Mesenchymal stem cell (in vitro differentiated cells and primary cell): ENCODE measurements at regions not wholly inside any gene's neighbourhood (a gene's known extent, or its start where the extent isn't known, plus 50 kb on each side); places are given as distances from the start of the nearest gene placed in this dataset.
A peak's percentile ranks its signal among the peaks of the same experiment; 100 is the strongest.

Experiments
- DNase-seq: peaks from one replicate; pipeline ENCODE4 v3.0.0-alpha.2; 2013
- H2AFZ ChIP-seq: one replicate; pipeline ENCODE4 v1.6.1; 2013; ENCODE audit warnings: low read depth, mild to moderate bottlenecking, control low read depth, inconsistent platforms, low read length, moderate library complexity
- H2AK5ac ChIP-seq: 2 replicates; pipeline ENCODE4 v1.6.1; 2013; ENCODE audit warnings: low read length, moderate library complexity, mild to moderate bottlenecking, inconsistent platforms; ENCODE audit not compliant: severe bottlenecking
- H2BK120ac ChIP-seq: one replicate; pipeline ENCODE4 v1.6.1; 2013; ENCODE audit warnings: low read depth, mild to moderate bottlenecking, inconsistent platforms, low read length, moderate library complexity
- H2BK12ac ChIP-seq, 2 experiments: one replicate each; pipeline ENCODE4 v1.6.1; 2013; ENCODE audit warnings: inconsistent platforms in 2 of 2, low read length in 2 of 2, mild to moderate bottlenecking in 2 of 2, moderate library complexity in 2 of 2, control low read depth in 1 of 2
- H2BK15ac ChIP-seq: one replicate; pipeline ENCODE4 v1.6.1; 2013; ENCODE audit warnings: mild to moderate bottlenecking, low read depth, inconsistent platforms; ENCODE audit not compliant: poor library complexity, severe bottlenecking
- H2BK5ac ChIP-seq: 2 replicates; pipeline ENCODE4 v1.6.1; 2013; ENCODE audit warnings: low read depth, mild to moderate bottlenecking, low read length, control low read depth, inconsistent platforms; ENCODE audit not compliant: poor library complexity, severe bottlenecking
- H3K14ac ChIP-seq, 2 experiments: one replicate each; pipeline ENCODE4 v1.6.1; 2013; ENCODE audit warnings: inconsistent platforms in 2 of 2, low read length in 2 of 2, control low read depth in 1 of 2, mild to moderate bottlenecking in 1 of 2, moderate library complexity in 1 of 2
- H3K18ac ChIP-seq, 2 experiments: one replicate each; pipeline ENCODE4 v1.6.1; 2013; ENCODE audit warnings: inconsistent platforms in 2 of 2, low read length in 2 of 2, control low read depth in 1 of 2, low read depth in 1 of 2, mild to moderate bottlenecking in 1 of 2
- H3K23ac ChIP-seq, 2 experiments: one replicate each; pipeline ENCODE4 v1.6.1; 2013; ENCODE audit warnings: inconsistent platforms in 2 of 2, low read length in 2 of 2, mild to moderate bottlenecking in 2 of 2, moderate library complexity in 2 of 2, control low read depth in 1 of 2
- H3K27ac ChIP-seq: 2 replicates; pipeline ENCODE4 v1.5.1; 2013; ENCODE audit warnings: mild to moderate bottlenecking, moderate library complexity, low read length, control low read depth, inconsistent platforms; ENCODE audit not compliant: poor library complexity, severe bottlenecking
- H3K27me3 ChIP-seq, 2 experiments: 2 replicates each; pipeline versions ENCODE4 v1.6.1 to v1.7.0; 2013; ENCODE audit warnings: low read length in 2 of 2, mild to moderate bottlenecking in 2 of 2, moderate library complexity in 2 of 2, control low read depth in 1 of 2, inconsistent platforms in 1 of 2; ENCODE audit not compliant: control insufficient read depth in 1 of 2, insufficient read depth in 1 of 2
- H3K36me3 ChIP-seq, 2 experiments: 2 replicates each; pipeline versions ENCODE4 v1.6.1 to v1.7.0; 2013; ENCODE audit warnings: low read length in 2 of 2, control low read depth in 1 of 2, inconsistent platforms in 1 of 2, low read depth in 1 of 2, mild to moderate bottlenecking in 1 of 2; ENCODE audit not compliant: insufficient read depth in 2 of 2, control insufficient read depth in 1 of 2
- H3K4ac ChIP-seq, 2 experiments: one replicate each; pipeline ENCODE4 v1.6.1; 2013; ENCODE audit warnings: inconsistent platforms in 2 of 2, low read length in 2 of 2, mild to moderate bottlenecking in 2 of 2, moderate library complexity in 2 of 2, control low read depth in 1 of 2, low read depth in 1 of 2
- H3K4me1 ChIP-seq: 2 replicates; pipeline ENCODE4 v1.6.1; 2013; ENCODE audit warnings: low read depth, low read length, control low read depth; ENCODE audit not compliant: control insufficient read depth, insufficient read depth
- H3K4me2 ChIP-seq: 2 replicates; pipeline ENCODE4 v1.6.1; 2013; ENCODE audit warnings: low read length, mild to moderate bottlenecking, inconsistent platforms; ENCODE audit not compliant: poor library complexity, severe bottlenecking
- H3K4me3 ChIP-seq, 2 experiments: 2 replicates each; pipeline versions ENCODE4 v1.5.1 to v1.7.0; 2013; ENCODE audit warnings: low read length in 2 of 2, mild to moderate bottlenecking in 2 of 2, control low read depth in 1 of 2, low read depth in 1 of 2; ENCODE audit not compliant: insufficient read depth in 1 of 2
- H3K79me1 ChIP-seq: replicated peaks from 2 replicates; pipeline ENCODE4 v1.6.1; 2013; ENCODE audit warnings: mild to moderate bottlenecking, control low read depth, low read length, inconsistent platforms; ENCODE audit not compliant: poor library complexity, severe bottlenecking
- H3K9ac ChIP-seq: 2 replicates; pipeline ENCODE4 v1.7.0; 2013; ENCODE audit warnings: mild to moderate bottlenecking, low read length, moderate library complexity
- H3K9me3 ChIP-seq: 2 replicates; pipeline ENCODE4 v1.7.0; 2013; ENCODE audit warnings: mild to moderate bottlenecking, low read length; ENCODE audit not compliant: control insufficient read depth
- H4K8ac ChIP-seq: one replicate; pipeline ENCODE4 v1.6.1; 2013; ENCODE audit warnings: inconsistent platforms, mild to moderate bottlenecking, low read length, moderate library complexity
- H4K91ac ChIP-seq: one replicate; pipeline ENCODE4 v1.6.1; 2013; ENCODE audit warnings: mild to moderate bottlenecking, low read length, inconsistent platforms
- WGBS: methylation state at CpG from one replicate; pipeline ENCODE4 v1.1.7; 2013; ENCODE audit warnings: mixed read lengths; 5-methylcytosine and 5-hydroxymethylcytosine counted together

DNA sequence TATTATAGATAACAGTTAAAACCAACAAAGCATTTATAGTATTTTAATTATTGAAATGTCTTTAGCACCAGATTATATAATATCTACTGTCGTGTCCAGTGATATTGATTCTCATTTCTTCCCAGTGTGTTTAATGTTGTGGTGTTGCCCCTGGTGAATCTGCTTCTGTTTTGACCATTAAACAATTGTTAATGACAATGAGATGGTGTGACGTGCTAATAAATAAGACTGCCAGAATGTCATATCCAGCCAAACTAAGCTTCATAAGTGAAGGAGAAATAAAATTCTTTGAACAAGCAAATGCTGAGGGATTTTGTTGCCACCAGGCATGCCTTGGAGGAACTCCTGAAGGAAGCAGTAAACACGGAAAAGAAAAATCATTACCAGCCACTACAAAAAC is 480.0 kb upstream of the ROBO1 start:
- DNase-seq = no peak

DNA sequence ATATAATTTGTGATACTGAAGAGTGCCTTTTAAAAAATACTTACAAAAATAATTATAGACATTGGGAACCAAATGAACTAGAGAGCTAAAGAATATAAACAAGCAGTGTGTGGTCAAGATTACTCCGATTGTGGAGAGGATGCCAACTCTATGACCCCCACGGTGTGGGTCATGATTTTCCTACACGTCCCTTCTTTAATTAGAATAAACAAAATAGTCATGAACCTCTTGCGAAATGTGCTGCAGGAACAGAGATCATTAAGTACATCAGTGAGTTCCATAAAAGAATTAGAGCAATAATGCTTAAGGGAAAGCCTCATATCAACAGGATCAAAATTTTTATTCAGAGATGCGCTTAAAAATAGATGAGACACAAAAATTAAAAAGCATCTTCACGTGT is 476.6 kb upstream of the ROBO1 start:
- no peak overlapping the region for H3K18ac ChIP-seq
- no peak overlapping the region for H3K23ac ChIP-seq
- no peak overlapping the region for H3K4me2 ChIP-seq
- H4K8ac ChIP-seq = no peak overlapping the region
- H3K4me1 ChIP-seq = no peaks in the 10 kb centered on the region
- no peak overlapping the region for H4K91ac ChIP-seq
- H3K27ac ChIP-seq = no peak overlapping the region
- H2AFZ ChIP-seq = no peak overlapping the region
- WGBS = 25% methylated on average over 4 of the region's 6 CpGs
- no peak overlapping the region for H2BK5ac ChIP-seq
- peak; percentile 69 for DNase-seq
- H2BK120ac ChIP-seq = no peak overlapping the region
- no peak overlapping the region for H3K14ac ChIP-seq
- no peak overlapping the region for H3K4ac ChIP-seq
- no peak overlapping the region for H3K9ac ChIP-seq
- H2BK15ac ChIP-seq = no peak overlapping the region
- peaks cover 18% of the 10 kb centered on the region for H3K9me3 ChIP-seq
- no peaks in the 10 kb centered on the region for H3K79me1 ChIP-seq
- H3K36me3 ChIP-seq = no peaks in the 10 kb centered on the region
- no peak overlapping the region for H3K4me3 ChIP-seq
- no peaks in the 10 kb centered on the region for H3K27me3 ChIP-seq
- H2AK5ac ChIP-seq = no peak overlapping the region
- H2BK12ac ChIP-seq = no peak overlapping the region

More for the DNA sequence above, 480.0 kb upstream of the ROBO1 start:
- no peaks in the 10 kb centered on the region for H3K79me1 ChIP-seq
- H3K4me1 ChIP-seq = no peaks in the 10 kb centered on the region
- no peak overlapping the region for H4K91ac ChIP-seq
- no peaks in the 10 kb centered on the region for H3K27me3 ChIP-seq
- H3K36me3 ChIP-seq = no peaks in the 10 kb centered on the region
- no peak overlapping the region for H3K14ac ChIP-seq
- H3K23ac ChIP-seq = no peak overlapping the region
- H2BK5ac ChIP-seq = no peak overlapping the region
- H3K9me3 ChIP-seq = peaks cover 21% of the 10 kb centered on the region
- no peak overlapping the region for H3K27ac ChIP-seq
- H2AK5ac ChIP-seq = no peak overlapping the region
- no peak overlapping the region for H2BK15ac ChIP-seq
- H3K4ac ChIP-seq = no peak overlapping the region
- no peak overlapping the region for H2AFZ ChIP-seq
- H2BK12ac ChIP-seq = no peak overlapping the region
- H2BK120ac ChIP-seq = no peak overlapping the region
- H3K4me3 ChIP-seq = no peak overlapping the region
- WGBS = 83% methylated on average over 2 of the region's 3 CpGs
- H4K8ac ChIP-seq = no peak overlapping the region
- H3K4me2 ChIP-seq = no peak overlapping the region
- H3K9ac ChIP-seq = no peak overlapping the region
- no peak overlapping the region for H3K18ac ChIP-seq

DNA sequence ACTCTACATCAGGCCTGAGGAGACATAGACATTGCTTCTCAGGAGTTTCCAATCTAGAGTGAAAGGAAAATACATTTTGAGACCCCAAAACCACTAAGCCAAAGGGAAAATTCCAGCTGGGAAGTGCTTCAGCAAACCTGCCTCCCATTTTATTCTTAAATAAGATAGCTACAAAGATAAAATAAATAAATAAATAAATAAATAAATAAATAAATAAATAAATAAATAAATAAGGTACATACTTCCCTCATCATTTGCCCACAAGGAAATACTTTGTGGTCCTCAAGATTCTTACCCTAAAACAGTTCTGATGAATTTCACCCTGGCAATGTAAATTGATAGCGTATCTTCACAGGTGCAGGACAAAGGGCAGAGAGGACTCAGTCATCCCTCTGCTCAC is 474.0 kb upstream of the ROBO1 start:
- Histone ChIP-seq H4K8ac (no peak overlapping the region), H3K27ac (no peak overlapping the region), H3K14ac (no peak overlapping the region), H3K18ac (no peak overlapping the region), H3K4ac (no peak overlapping the region), H2BK5ac (no peak overlapping the region), H2AFZ (no peak overlapping the region), H4K91ac (no peak overlapping the region), H3K9ac (no peak overlapping the region), H3K79me1 (no peaks in the 10 kb centered on the region), H3K27me3 (no peaks in the 10 kb centered on the region), H3K9me3 (no peaks in the 10 kb centered on the region), H2BK15ac (no peak overlapping the region), H2AK5ac (no peak overlapping the region), H2BK12ac (no peak overlapping the region), H3K4me1 (no peaks in the 10 kb centered on the region), H3K4me3 (no peak overlapping the region), H2BK120ac (no peak overlapping the region), H3K36me3 (no peaks in the 10 kb centered on the region), H3K23ac (no peak overlapping the region), H3K4me2 (no peak overlapping the region)
- 92% methylated on average over 1 of the region's 1 CpG for WGBS
- no peak for DNase-seq

DNA sequence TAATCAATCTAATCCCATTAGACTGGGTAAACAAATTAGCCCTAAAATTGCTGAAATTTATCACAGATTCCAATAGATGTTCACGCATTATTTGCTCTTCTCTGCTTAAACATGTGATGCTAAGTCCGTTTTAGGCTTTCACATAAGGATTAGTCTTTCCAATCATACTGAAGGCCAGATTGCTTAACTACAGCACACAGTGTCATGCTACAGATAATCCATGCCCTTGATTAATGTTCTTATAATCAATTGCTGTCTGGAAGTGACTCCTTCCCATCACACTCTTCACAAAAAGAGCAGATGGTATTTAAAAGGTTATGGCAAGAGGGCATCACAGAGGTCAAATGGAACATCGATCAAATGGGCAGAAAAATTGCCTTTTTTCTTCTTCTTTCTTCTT is 471.5 kb upstream of the ROBO1 start:
- no peak for DNase-seq
- Histone ChIP-seq H2AK5ac (no peak overlapping the region), H2BK5ac (no peak overlapping the region), H3K9me3 (no peaks in the 10 kb centered on the region), H3K4me1 (no peaks in the 10 kb centered on the region), H3K18ac (no peak overlapping the region), H3K4ac (no peak overlapping the region), H3K27ac (no peak overlapping the region), H3K27me3 (no peaks in the 10 kb centered on the region), H4K91ac (no peak overlapping the region), H2BK15ac (no peak overlapping the region), H4K8ac (no peak overlapping the region), H3K9ac (no peak overlapping the region), H2AFZ (no peak overlapping the region), H3K79me1 (no peaks in the 10 kb centered on the region), H2BK12ac (no peak overlapping the region), H3K14ac (no peak overlapping the region), H3K4me3 (no peak overlapping the region), H3K23ac (no peak overlapping the region), H2BK120ac (no peak overlapping the region), H3K36me3 (no peaks in the 10 kb centered on the region), H3K4me2 (no peak overlapping the region)
- WGBS = 86% methylated on average over 2 of the region's 3 CpGs
